HuH-7.5 (cell line): ENCODE measurements at regions not wholly inside any gene's neighbourhood (a gene's known extent, or its start where the extent isn't known, plus 50 kb on each side); places are given as distances from the start of the nearest gene placed in this dataset.
A peak's percentile ranks its signal among the peaks of the same experiment; 100 is the strongest.

ENCODE experiments used
- DNase-seq: peaks from one replicate; pipeline ENCODE4 v3.0.0; 2011; ENCODE audit warnings: low spot score

GRCh38 chr4:110675426-110675825 is 52.5 kb upstream of the PITX2 start:
- no peak for DNase-seq

- no peak for DNase-seq
Observed at GRCh38 chr4:110676241-110676640, 53.4 kb upstream of the PITX2 start.

- no peak for DNase-seq
Observed at GRCh38 chr4:110678517-110679227, 55.8 kb upstream of the PITX2 start.

GRCh38 chr4:110680265-110680664 is 57.4 kb upstream of the PITX2 start:
- no peak for DNase-seq

GRCh38 chr4:110681381-110681780 is 58.5 kb upstream of the PITX2 start:
- peak; percentile 15 for DNase-seq

GRCh38 chr4:110682311-110682710 is 59.4 kb upstream of the PITX2 start:
- no peak for DNase-seq

- DNase-seq, result no peak
Observed at GRCh38 chr4:110683601-110684000, 60.7 kb upstream of the PITX2 start.

GRCh38 chr4:110702326-110702725 is 79.4 kb upstream of the PITX2 start:
- no peak for DNase-seq

- DNase-seq, result no peak
Observed at GRCh38 chr4:110704748-110705439, 82.0 kb upstream of the PITX2 start.

- DNase-seq, result no peak
Observed at GRCh38 chr4:110705440-110705782, 82.5 kb upstream of the PITX2 start.

- no peak for DNase-seq
Observed at GRCh38 chr4:110710070-110710469, 87.2 kb upstream of the PITX2 start.

- no peak for DNase-seq
Observed at GRCh38 chr4:110712486-110712885, 89.6 kb upstream of the PITX2 start.

GRCh38 chr4:110730318-110730717 is 107.4 kb upstream of the PITX2 start:
- DNase-seq, result no peak

- no peak for DNase-seq
Observed at GRCh38 chr4:110733901-110734300, 111.0 kb upstream of the PITX2 start.

GRCh38 chr4:110735686-110736085 is 112.8 kb upstream of the PITX2 start:
- no peak for DNase-seq

- DNase-seq, result no peak
Observed at GRCh38 chr4:110737931-110738330, 115.1 kb upstream of the PITX2 start.

GRCh38 chr4:110742143-110742542 is 119.3 kb upstream of the PITX2 start:
- no peak for DNase-seq

GRCh38 chr4:110748071-110748470 is 125.2 kb upstream of the PITX2 start:
- no peak for DNase-seq

GRCh38 chr4:110751183-110751582 is 128.3 kb upstream of the PITX2 start:
- no peak for DNase-seq

- no peak for DNase-seq
Observed at GRCh38 chr4:110751986-110752385, 129.1 kb upstream of the PITX2 start.

GRCh38 chr4:110753466-110753865 is 130.6 kb upstream of the PITX2 start:
- DNase-seq, result no peak

GRCh38 chr4:110754716-110755115 is 131.8 kb upstream of the PITX2 start:
- no peak for DNase-seq

GRCh38 chr4:110769578-110769977 is 146.7 kb upstream of the PITX2 start:
- no peak for DNase-seq

GRCh38 chr4:110770353-110770752 is 147.5 kb upstream of the PITX2 start:
- DNase-seq, result no peak
